ENCODE measurements at regions not wholly inside any gene's neighbourhood (a gene's known extent, or its start where the extent isn't known, plus 50 kb on each side); places are given as distances from the start of the nearest gene placed in this dataset.

- TF ChIP-seq, protein P1, sequence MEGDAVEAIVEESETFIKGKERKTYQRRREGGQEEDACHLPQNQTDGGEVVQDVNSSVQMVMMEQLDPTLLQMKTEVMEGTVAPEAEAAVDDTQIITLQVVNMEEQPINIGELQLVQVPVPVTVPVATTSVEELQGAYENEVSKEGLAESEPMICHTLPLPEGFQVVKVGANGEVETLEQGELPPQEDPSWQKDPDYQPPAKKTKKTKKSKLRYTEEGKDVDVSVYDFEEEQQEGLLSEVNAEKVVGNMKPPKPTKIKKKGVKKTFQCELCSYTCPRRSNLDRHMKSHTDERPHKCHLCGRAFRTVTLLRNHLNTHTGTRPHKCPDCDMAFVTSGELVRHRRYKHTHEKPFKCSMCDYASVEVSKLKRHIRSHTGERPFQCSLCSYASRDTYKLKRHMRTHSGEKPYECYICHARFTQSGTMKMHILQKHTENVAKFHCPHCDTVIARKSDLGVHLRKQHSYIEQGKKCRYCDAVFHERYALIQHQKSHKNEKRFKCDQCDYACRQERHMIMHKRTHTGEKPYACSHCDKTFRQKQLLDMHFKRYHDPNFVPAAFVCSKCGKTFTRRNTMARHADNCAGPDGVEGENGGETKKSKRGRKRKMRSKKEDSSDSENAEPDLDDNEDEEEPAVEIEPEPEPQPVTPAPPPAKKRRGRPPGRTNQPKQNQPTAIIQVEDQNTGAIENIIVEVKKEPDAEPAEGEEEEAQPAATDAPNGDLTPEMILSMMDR (IDR thresholded peaks at IDR 0.05; ENCODE audit: insufficient read depth, low read depth, low read length), result no peak
- TF ChIP-seq EZH2 (IDR thresholded peaks at IDR 0.05; ENCODE audit: insufficient read depth, low read length), result no peak
Measured at GRCh38 chr14:30118992-30119640, 191.5 kb upstream of the PRKD1 start.

Data from astrocyte (in vitro differentiated cells and primary cell).